ENCODE measurements at regions not wholly inside any gene's neighbourhood (a gene's known extent, or its start where the extent isn't known, plus 50 kb on each side); places are given as distances from the start of the nearest gene placed in this dataset.

GRCh38 chr7:79531905-79532664 is 78.6 kb upstream of the MAGI2 start:
- TF ChIP-seq GATA2 (IDR thresholded peaks at IDR 0.05; ENCODE audit: low read depth, low read length) = no peak
- no peak for TF ChIP-seq GATA3 (IDR thresholded peaks at IDR 0.05; ENCODE audit: low read depth, low read length)

Data from SH-SY5Y (cell line).